ENCODE measurements at regions not wholly inside any gene's neighbourhood (a gene's known extent, or its start where the extent isn't known, plus 50 kb on each side); places are given as distances from the start of the nearest gene placed in this dataset.

DNA sequence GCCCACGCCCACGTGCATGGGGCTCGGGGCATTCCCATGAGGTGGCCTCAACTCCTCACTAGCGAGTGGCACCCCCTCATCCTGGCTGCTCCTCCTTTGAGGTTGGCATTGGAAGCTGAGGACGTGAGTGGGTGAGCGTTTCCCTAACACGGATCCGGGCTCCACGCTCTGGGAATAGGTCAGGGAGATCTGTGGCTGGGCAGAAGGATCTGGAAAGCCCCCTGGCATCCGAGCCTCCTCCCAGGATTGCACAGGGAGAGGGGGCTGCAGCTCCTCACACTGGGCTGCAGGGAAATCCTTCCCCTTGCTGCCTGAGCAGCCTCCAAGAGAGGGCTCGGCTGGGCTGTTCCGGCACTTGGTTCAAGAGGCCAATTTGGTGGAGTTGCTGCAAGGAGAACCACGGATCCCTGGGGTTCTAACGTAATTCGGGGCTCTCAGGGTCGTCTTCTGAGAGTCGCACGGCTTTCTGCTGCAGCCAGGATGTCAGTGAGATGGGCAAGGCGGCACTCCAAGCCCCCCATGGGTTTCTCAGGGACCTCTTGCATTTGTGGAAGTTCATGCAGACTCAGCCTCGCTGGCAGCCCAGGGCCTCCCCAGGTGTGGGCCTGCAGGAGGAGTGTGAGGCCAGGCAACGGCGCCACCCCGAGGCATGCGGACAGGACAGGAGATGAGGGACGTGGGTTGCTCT is 1119.0 kb downstream of the BRD1 start:
- TF ChIP-seq CTCF (IDR thresholded peaks at IDR 0.05; ENCODE audit: low read depth, low read length) (no peak), POLR2A (IDR thresholded peaks at IDR 0.05; ENCODE audit: extremely low read depth, insufficient read length) (no peak), MYC (IDR thresholded peaks at IDR 0.05; ENCODE audit: low read depth, low read length) (no peak), MAX (IDR thresholded peaks at IDR 0.05; ENCODE audit: low read depth, low read length) (no peak)

Measured in NB4 (cell line).